Mammary epithelial cell (primary cell): ENCODE measurements at regions not wholly inside any gene's neighbourhood (a gene's known extent, or its start where the extent isn't known, plus 50 kb on each side); places are given as distances from the start of the nearest gene placed in this dataset.

Experiments
- CTCF ChIP-seq, 2 donors: IDR thresholded peaks in 1 of 2; conservative IDR thresholded peaks in 1 of 2; 2 replicates each; pipeline ENCODE4 v1.5.1; 2011 to 2012; ENCODE audit warnings: inconsistent platforms in 2 of 2, low read length in 2 of 2, mild to moderate bottlenecking in 2 of 2, control low read depth in 1 of 2, low read depth in 1 of 2; ENCODE audit not compliant: insufficient read depth in 1 of 2; ENCODE audit errors: extremely low read depth in 1 of 2
- EZH2 ChIP-seq: IDR thresholded peaks from 2 replicates; pipeline ENCODE4 v1.6.1; 2012; ENCODE audit warnings: low read length, inconsistent platforms, borderline replicate concordance

GRCh38 chr9:38482918-38483592 is 58.8 kb upstream of the IGFBPL1 start:
- TF ChIP-seq CTCF (conservative IDR thresholded peaks at IDR 0.05 in 1 of 2, IDR thresholded peaks at IDR 0.05 in 1 of 2; ENCODE audit: extremely low read depth in 1 of 2, insufficient read depth in 1 of 2, low read depth in 1 of 2, low read length in 2 of 2) = no peak
- TF ChIP-seq EZH2 = no peak
